ENCODE measurements at regions not wholly inside any gene's neighbourhood (a gene's known extent, or its start where the extent isn't known, plus 50 kb on each side); places are given as distances from the start of the nearest gene placed in this dataset.
"Not testable (repeated sequence)": the region's sequence is repeated elsewhere in the genome, so short reads cannot be mapped to it uniquely, and the experiment has no call there.

GRCh38 chr2:238502088-238502810, 75.5 kb downstream of the ASB1 start:
- DNase-seq (ENCODE audit: low read depth in 2 of 2) = no peak

- no peak for DNase-seq (ENCODE audit: low read depth in 2 of 2)
These were observed 76.4 kb downstream of the ASB1 start for GRCh38 chr2:238502956-238503791.

GRCh38 chr2:238504181-238504931, 77.6 kb downstream of the ASB1 start:
- no peak for DNase-seq (ENCODE audit: low read depth in 2 of 2)

GRCh38 chr2:238505119-238505891, 78.6 kb downstream of the ASB1 start:
- no peak for DNase-seq (ENCODE audit: low read depth in 2 of 2)

GRCh38 chr2:238505892-238506280, 79.2 kb downstream of the ASB1 start:
- DNase-seq (ENCODE audit: low read depth in 2 of 2) = no peak

- DNase-seq (ENCODE audit: low read depth in 2 of 2) = no peak
These were observed 79.8 kb downstream of the ASB1 start for GRCh38 chr2:238506371-238507068.

- DNase-seq (ENCODE audit: low read depth in 2 of 2) = no peak
These were observed 81.1 kb downstream of the ASB1 start for GRCh38 chr2:238507836-238508235.

- no peak for DNase-seq (ENCODE audit: low read depth in 2 of 2)
These were observed 82.6 kb downstream of the ASB1 start for GRCh38 chr2:238509151-238509835.

- DNase-seq (ENCODE audit: low read depth in 2 of 2) = no peak
These were observed 83.2 kb downstream of the ASB1 start for GRCh38 chr2:238509903-238510302.

GRCh38 chr2:238510911-238511613, 84.3 kb downstream of the ASB1 start:
- no peak for DNase-seq (ENCODE audit: low read depth in 2 of 2)

- DNase-seq (ENCODE audit: low read depth in 2 of 2) = no peak
These were observed 84.9 kb downstream of the ASB1 start for GRCh38 chr2:238511614-238511950.

GRCh38 chr2:238512247-238512867, 85.6 kb downstream of the ASB1 start:
- no peak for DNase-seq (ENCODE audit: low read depth in 2 of 2)

GRCh38 chr2:238513346-238513745, 86.6 kb downstream of the ASB1 start:
- DNase-seq (ENCODE audit: low read depth in 2 of 2) = peak in 1 of 2 experiments; percentile 29

GRCh38 chr2:238514024-238514423, 87.3 kb downstream of the ASB1 start:
- not testable (repeated sequence) for DNase-seq (ENCODE audit: low read depth in 2 of 2)

- DNase-seq (ENCODE audit: low read depth in 2 of 2) = no peak
These were observed 88.7 kb downstream of the ASB1 start for GRCh38 chr2:238515377-238515776.

- DNase-seq (ENCODE audit: low read depth in 2 of 2) = no peak
These were observed 90.5 kb downstream of the ASB1 start for GRCh38 chr2:238517209-238517608.

- peak; percentile 93 to 94 for DNase-seq (ENCODE audit: low read depth in 2 of 2)
These were observed 91.6 kb downstream of the ASB1 start for GRCh38 chr2:238518172-238518820.

- DNase-seq (ENCODE audit: low read depth in 2 of 2) = no peak
These were observed 92.1 kb downstream of the ASB1 start for GRCh38 chr2:238518821-238519186.

- DNase-seq (ENCODE audit: low read depth in 2 of 2) = no peak
These were observed 93.7 kb downstream of the ASB1 start for GRCh38 chr2:238520359-238520886.

Data from fibroblast of skin of left quadriceps (primary cell).